ENCODE measurements at regions not wholly inside any gene's neighbourhood (a gene's known extent, or its start where the extent isn't known, plus 50 kb on each side); places are given as distances from the start of the nearest gene placed in this dataset.
"Not testable (repeated sequence)": the region's sequence is repeated elsewhere in the genome, so short reads cannot be mapped to it uniquely, and the experiment has no call there.

DNA sequence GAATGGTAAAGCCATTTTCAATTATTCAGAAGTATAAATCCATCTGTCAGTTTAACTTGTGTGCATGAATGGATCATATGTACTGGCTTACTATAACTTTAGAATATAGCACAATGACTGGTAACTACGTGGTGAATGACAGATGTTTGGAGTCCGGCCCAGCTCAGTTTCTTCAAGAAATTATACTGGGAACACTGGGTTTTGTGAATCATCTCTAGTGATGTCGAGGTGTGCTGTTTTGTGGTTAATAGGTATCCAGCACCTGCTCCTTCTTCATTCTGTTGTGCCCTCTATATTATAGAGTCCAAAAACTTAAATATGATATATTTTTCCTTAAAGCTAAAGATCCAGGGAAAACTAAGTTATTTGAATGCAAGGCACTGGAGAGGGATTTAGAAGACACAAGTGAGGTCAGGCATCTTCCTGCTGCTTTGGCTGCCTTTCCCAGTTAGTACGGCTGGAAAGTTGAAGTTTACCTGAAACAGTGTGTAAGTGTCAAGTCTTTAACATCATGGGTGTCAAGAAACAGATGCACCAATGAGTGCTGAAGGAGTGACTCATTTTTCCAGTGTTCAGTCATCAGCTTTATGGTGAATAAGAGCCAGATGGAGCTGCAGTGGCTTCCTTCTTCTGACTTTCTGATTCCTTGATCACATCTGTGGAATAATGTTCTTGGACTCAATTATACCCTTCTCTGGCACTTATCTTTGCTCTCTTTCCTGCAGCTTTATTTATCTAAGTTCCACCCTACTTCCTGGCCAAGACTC lies 1079.5 kb upstream of the CELF4 start:
- no peak for DNase-seq

DNA sequence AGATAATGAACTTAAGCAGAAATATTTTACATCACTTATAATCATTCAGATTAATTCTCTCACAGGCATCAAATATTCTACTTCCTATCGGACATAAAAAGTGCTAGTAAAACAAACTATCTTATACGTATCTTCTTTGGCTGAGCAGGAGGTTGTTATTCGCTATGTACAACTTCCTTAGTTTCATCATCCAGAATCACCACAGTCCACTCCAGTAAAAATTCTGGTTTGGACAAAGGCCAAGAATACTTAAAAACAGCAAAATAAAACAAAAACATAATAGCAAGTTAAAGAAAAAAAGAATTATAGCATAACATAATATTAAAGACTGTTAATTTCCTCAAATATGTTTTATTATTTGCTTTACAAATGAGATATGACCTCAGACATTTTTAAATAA lies 1077.1 kb upstream of the CELF4 start:
- no peak for DNase-seq

DNA sequence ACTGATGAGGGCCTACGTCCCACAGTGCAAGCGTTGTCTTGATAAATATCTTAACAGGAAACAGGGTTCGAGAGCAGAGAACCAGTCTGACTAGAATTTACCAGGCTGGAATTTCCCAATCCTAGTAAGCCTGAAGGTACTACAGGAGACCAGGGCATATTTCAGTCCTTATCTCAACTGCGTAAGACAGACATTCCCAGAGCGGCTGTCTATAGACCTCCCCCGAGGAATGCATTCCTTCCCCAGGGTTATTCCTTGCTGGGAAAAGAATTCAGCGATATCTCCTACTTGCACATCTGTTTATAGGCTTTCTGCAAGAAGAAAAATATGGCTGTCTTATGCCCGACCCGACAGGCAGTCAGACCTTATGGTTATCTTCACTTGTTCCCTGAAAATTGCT lies 1074.1 kb upstream of the CELF4 start:
- DNase-seq, result not testable (repeated sequence)

DNA sequence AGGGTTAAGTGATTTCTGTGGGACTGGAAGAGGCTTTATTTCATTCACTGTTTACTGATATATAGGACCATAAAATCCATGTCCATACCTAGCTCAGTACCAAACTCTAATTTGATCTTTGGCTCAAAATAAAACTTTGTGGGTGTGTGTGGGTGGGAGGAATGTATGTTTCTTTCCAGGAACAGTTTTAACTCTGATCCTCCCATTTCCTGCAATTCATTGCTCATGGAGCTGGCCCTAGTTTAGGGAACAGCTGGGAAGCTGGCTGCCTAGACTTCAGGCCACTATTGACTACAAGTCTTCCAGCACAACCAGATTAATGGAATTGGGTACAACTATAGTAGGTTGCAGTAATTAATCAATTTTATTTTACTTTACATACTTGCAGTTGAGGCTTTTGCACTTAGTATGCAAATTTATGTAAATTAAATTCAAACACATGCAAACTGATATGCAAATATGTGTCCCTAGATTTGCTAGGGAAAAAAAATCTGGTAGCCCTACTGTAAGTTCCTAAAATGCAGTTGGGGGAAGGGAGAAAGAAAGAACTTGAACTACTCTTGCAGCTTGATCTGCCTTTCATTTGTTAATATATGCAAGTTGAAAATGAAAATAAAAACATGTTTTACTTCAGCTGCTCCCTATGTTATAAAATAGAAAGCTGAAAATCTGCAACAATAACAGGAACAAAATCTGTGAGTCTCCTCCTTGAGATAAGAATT lies 1070.3 kb upstream of the CELF4 start:
- DNase-seq, result peak; percentile 45

DNA sequence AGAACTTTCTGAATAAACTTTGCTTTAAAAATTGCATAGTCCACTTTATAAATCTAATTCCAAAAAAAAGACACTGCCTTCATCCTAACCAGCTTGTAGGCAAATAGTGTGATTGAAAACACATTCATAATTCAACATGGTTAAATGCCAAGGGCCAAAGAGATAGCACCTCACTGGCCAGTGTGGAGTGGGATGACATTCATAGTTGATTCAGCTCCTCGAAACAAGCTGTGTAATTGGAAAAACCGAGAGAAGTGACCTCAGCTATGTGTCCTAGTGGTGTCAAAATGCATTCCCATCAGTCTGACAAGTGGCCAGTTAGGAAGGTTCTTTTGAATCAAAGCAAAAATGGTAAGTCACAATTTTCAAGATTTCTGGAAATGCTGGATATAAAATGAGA lies 1068.5 kb upstream of the CELF4 start:
- DNase-seq, result no peak

DNA sequence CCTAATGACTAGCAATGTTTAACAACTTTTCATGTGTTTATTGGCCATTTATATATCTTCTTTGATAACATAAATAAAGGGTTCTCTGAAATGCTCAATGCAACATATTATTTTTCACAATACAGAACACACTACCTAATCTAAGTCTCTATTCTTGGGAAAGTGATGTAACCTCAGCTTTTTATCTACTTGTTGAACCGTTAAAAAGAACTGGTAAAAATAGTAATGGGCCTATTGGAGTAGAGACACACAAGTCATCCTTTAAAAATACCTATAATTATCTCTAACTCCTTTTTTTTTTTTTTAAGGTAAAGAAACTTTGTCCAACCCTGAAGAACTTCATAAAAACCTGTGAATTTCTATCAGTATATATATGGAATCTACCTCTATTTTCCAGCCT lies 1067.7 kb upstream of the CELF4 start:
- no peak for DNase-seq

DNA sequence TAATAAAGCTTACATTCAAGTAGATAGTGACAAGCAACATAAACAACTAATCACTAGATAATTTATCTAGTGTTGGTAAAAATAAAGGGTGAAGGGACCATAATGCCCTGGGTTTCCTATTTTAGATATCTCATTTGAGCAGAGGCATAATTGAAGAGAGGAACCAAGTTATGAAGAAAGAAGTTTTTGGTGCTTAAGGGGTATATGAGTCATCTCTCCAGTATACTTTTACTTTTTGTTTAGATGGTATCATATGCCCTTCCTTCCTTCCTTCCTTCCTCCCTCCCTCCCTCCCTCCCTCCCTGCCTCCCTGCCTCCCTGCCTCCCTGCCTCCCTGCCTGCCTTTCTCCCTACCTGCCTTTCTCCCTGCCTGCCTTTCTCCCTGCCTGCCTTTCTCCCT lies 1053.5 kb upstream of the CELF4 start:
- DNase-seq, result no peak

DNA sequence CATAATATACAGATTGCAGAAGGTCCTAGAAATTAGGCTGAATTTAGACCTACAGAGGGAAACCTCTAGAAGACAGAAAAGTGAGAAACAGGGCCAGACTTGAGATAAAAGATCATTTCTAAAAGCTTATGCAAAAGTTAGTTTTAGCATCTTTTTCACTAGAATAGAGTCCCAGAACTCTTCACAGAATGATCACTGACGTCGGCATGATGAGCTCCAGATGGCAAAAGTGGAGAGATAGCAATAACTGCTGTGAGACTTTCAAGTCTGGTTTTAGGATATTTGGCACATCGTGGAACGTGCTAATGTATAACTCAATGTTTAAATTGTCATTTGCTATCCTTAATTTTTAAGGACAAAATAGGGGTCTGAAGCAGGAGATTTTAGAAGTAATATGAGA lies 1050.7 kb upstream of the CELF4 start:
- DNase-seq, result no peak

DNA sequence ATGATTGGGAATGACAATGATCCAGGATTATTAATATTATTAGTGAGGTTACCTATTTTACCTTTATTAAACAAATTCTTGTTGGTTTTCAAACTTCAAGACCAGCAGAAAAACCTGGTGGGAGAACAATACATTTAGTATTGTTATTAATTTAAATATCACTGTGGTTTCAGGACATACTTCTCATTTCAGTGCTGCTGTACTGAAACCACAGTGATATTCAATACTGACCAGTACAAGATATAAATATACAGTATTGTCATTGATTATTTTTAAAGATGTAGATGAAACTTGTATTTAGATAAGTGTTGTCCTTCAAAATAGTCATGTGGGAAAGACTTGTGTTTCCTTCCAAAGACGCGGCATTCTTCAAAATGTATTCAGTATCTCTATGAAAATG lies 1047.3 kb upstream of the CELF4 start:
- DNase-seq, result no peak

DNA sequence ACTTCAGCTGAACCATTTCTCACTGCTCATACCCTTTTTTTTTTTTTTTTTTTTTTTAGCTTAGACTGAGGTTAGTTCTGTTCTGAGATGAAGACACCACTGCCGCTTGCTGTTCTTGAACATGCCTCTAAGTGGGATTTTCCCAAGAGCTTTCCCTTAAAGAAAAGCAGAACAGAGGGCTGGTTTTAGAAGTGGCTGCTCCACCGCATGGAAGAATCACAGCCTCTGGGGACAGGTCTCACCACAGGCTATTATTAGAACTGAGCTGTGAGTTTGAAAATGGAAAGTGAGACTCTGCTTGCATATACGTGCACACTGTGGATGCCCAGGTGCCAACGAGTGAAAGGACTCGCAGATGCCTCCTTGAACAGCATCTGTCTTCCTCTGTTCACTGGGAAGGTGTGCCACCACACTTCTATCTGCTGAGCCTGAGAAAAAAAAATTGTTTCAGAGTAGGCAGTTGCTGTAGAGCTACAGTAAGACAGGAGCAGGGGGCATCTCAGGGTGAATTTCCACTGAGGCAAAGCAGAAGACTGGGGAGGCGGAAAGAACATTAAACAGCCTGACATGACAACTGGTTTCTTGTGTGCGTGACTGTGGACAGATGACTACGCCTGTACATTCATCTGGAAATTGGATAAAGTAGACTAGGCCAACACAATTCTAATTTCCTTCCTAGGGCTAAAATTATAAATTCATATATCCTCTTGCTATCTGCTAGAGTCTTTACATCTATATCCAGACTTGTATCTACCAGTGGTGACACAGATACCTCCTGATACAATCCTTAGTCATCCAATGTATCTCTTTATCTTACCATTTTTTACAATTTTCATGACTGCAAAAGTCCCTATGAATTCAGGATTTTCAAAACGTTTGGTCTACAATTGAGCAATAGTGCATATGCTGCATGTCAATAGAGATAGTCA lies 1045.7 kb upstream of the CELF4 start:
- DNase-seq, result peak; percentile 44

DNA sequence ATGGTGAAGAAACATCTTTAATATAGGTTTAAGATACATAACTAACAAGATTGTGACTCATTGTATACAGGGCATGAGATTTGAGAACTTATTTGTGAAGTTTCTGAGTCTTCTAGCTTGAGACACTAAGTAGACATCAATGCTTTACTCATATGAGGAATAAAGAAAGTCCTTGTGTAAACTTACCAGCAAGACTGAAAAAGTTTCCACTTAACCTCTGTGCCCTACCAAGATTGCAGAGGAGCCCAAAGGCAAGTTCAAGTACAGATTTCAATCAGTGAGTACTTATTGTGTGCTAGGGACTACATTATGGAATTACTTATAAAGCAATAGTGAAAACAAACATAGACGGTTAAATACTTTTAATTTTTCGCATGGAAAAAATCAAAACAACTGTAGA lies 1041.2 kb upstream of the CELF4 start:
- DNase-seq, result no peak

DNA sequence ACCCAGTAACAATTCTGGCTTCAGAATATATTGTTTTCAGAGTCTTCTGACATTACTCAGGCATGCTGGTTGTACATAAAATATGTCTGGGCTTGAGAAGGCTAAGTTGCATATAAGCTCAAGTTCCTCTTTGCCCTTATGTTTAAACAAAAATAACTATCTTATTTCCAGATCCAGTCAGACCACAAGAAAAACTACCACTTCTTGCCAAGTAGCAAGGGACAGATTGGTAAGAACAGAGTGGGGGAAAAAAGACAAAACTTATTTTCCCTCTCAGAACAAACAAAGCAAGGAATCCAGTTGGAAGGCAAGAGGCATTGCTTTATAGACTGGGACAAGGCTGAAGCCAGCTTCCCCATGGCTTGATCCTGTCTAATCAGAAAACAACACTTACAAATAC lies 1036.7 kb upstream of the CELF4 start:
- no peak for DNase-seq

DNA sequence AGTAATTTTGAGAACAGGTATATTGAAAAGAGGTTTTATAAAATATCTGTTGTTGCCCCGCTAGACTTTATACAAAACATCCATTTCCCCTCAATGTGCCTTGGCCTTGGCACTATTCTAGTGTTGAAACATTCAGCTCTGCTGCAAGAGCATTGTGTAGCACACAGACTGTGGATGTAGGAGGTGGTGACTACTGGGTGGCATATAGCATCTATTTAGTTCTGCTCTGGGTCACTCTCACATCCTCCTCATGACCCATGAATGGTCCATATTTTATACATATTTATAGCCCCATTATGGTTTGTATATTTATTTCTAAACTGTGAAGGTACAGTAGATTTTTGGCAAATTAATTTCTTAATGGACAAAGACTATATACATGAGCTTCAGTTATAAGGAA lies 1022.0 kb upstream of the CELF4 start:
- no peak for DNase-seq

DNA sequence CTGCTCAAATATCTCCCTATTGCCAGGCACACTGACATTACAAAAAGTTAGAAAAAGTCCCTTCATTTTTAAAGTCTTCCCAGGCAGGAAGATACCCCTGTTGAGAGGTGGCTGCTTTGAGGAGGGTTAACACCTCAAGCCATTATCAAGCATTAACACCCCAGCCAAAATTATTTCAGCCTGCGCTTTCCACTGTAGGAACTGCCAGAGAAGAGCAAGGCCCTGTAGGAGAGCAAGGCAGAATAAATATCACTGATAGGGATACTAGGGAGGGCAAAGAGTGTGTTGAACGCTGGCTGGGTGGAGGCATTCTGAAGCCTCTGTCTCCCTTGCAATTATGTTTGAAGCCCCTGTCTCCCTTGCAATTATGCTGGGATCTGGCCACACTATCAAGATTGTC lies 1020.7 kb upstream of the CELF4 start:
- DNase-seq, result no peak

DNA sequence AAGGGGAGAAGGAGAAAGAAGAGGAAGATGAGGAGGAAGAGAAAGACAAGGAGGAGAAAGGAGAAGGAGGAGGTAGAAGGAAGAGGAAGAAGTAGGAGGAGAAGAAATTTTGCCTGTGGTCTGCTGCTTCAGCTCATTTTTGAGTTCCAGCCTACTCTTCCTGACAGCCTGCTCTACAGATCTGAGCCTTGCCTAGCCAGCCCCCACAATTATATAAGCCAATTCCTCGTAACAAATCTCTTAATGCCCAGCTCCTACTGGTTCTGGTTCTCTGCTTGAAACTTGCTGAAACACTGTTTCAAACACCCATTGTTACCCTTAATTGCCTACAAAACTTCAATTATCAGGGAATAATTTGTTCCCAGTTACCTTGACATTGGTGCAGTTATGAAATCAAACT lies 1014.2 kb upstream of the CELF4 start:
- DNase-seq, result no peak

DNA sequence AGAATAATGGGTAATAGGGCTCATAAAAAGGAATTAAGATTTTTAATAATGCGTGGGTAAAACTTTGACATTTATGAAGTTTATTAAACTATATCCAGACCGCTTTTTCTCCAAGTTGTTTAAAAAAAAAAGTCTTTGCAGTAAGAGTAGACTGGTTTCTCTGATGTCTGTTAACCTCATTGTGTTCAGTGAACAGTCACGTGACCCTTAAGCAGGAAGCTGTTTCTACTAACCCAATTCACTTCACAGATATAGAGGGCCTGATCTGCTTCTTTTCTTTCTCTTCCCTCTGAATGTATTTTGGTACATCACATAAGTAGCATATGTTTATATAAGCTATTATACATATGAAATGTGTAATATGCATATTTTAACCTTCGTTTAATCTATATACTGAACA lies 1011.3 kb upstream of the CELF4 start:
- no peak for DNase-seq

DNA sequence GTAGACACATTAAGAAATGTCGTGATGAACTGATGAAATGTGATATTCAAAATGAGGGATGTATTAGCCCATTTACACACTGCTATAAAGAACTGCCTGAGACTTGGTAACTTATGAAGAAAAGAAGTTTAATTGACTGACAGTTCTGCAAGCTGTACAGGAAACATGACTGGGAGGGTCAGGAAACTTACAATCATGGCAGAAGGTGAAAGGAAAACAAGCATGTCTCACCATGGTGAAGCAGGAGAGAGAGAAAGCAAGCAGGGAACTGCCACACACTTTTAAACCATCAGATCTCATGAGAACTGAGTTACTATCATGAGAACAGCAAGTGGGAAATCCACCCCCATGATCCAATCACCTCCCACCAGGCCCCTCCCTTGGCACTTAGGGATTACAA lies 1010.8 kb upstream of the CELF4 start:
- DNase-seq, result no peak

DNA sequence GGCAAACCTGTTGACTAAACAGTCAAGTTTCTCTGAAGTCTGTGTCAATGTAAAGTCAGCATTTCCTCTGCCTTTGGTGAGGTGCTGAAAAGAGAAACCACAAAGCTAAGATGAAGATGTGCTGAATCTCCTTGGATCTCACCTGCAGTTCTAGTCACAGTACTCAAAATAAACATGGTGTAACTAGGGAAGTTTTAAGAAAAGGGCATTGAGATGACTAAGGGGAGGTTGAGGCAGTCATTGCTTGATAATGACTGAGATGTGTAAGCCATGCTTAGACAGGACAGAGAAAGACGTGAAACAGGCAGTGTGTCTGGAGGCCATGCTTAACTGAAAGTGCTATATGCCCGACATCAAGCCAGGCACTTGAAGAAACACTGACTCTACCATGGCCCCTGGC lies 1010.0 kb upstream of the CELF4 start:
- DNase-seq, result no peak

DNA sequence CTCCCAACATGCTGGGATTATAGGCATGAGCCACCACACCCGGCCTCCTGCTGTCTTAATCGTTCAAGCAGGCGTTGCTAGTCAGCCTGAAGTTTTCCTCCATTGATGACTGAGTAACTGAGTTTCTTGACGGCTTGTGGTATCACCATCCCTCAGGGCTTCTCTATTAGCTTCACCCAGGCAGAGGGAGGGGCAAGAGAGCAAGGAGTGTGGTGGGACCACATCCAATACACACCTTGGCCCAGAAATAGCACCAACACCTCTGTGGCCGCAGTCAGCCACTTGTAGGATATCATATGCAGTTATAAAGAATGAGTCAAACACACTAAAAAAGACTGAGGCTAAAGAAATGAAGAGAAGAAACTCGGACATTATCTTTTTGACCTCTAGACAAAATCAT lies 1009.4 kb upstream of the CELF4 start:
- DNase-seq, result no peak

DNA sequence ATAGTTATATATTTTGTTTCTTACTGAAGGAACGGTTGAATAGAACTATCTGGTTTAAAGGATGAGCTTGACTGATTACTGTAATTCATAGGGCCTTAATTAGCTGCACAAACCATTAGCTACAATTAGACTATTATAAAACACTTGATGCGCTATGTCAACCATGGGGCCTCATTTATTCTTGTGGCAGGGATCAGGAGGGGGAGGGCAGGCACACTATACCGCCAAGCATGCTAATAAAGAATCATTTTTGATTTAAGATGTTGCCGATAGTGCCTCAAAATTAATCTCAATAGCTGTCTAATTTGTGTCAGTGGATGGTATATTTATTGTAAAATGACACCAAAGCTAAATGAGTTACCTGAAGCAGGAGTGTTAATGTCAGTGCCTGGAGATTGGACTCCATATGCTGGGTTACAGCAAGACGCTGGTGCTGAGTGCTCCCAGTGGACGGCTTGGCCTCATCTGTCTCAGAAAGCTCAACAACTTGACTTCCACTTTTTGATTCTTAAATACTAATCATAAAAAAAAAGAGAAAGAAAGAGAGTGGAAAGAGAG lies 1007.0 kb upstream of the CELF4 start:
- no peak for DNase-seq

DNA sequence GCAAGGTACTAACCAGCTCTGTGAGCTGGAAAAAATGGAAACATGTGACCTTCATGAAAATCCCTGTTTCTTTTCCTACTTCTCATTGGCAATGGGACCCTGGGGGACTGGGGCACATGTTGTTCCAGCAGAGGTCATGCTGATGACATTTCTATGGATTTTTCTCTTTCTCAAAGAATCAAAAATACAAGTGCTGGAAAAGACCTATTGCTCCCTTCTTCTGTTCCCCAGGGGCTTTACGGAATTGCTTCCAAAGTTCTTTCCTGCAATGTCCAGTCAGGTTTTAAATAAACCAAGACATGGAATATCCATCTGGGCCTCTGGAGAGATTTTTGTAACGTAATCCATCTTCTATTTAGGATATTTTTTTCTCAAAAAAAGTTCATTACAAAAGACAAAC lies 1006.1 kb upstream of the CELF4 start:
- no peak for DNase-seq

DNA sequence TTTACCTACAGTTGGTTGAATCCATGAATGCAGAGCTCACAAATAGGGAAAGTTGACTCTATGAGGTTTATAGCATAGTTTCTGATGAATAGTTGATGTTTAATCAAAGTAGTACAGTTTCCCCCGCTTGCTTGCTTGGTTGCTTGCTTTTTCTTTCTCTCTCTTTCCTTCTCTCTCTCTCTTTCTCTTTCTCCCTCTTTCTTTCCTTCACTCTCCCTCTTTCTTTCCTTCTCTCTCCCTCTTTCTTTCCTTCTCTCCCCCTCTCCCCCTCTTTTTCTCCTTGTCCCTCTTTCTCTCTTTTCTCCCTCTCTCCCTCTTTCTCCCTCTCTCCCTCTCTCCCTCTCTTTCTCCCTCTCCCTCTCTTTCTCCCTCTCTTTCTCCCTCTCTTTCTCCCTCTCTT lies 999.9 kb upstream of the CELF4 start:
- DNase-seq, result no peak

DNA sequence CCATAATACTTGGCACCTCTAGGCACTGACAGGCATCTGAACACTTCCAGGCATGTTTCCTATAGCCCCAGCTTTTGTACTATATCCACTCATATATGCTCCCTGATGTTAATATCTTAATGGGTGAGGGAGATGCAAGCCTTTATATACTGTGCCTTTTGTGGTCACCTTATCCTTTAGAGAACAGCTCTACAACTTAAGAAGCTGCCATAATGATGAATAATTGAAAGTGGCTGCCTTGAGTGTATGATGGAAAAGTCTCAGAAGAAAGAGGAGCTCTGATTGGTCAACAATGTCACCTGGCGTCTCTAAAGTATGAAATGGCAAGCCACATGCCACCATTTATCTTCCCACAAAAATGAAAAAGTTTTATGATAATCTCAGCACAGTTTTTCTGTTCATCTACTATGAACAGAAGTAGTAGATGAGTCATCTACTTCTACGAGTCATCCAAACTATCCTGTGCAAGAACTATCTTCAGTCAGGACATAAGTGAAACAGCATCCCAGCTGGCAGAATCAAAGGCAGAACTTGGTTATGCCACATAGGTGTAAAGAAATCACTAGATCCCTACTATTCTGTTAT lies 997.9 kb upstream of the CELF4 start:
- DNase-seq, result no peak

All from femur (tissue), 1 donor.